ENCODE measurements at regions not wholly inside any gene's neighbourhood (a gene's known extent, or its start where the extent isn't known, plus 50 kb on each side); places are given as distances from the start of the nearest gene placed in this dataset.

GRCh38 chr12:108430926-108431325, 84.2 kb upstream of the FICD start (continued):
- TF ChIP-seq PBX2 (CRISPR knock-in tag; IDR thresholded peaks at IDR 0.05; ENCODE audit: low read depth) (no peak), PBX2 (tag; conservative IDR thresholded peaks at IDR 0.05; ENCODE audit: low read depth) (no peak), GABPA (tag; conservative IDR thresholded peaks at IDR 0.05; ENCODE audit: low read depth) (no peak), KDM1A (IDR thresholded peaks at IDR 0.05) (peak; percentile 23 to 42; a peak in 2 of 4 replicates), HOXB6 (CRISPR knock-in tag; IDR thresholded peaks at IDR 0.05; ENCODE audit: borderline replicate concordance) (no peak), RBM25 (IDR thresholded peaks at IDR 0.05; ENCODE audit: low read depth, low read length, severe bottlenecking) (peak; percentile 83), EHMT2 (IDR thresholded peaks at IDR 0.05) (no peak), TCF15 (CRISPR knock-in tag; IDR thresholded peaks at IDR 0.05) (no peak), XRCC5 (IDR thresholded peaks at IDR 0.05; ENCODE audit: low read depth, low read length) (no peak), THRA (IDR thresholded peaks at IDR 0.05) (no peak), ELK1 (CRISPR knock-in tag; IDR thresholded peaks at IDR 0.05) (no peak), BRF1 (IDR thresholded peaks at IDR 0.05; ENCODE audit: borderline replicate concordance, extremely low read depth, insufficient read length) (no peak), ESRRA (IDR thresholded peaks at IDR 0.05; ENCODE audit: borderline replicate concordance, low read depth) (peak; percentile 78; the same call in 1 of the 2 replicates), RBM15 (IDR thresholded peaks at IDR 0.05; ENCODE audit: insufficient read depth, low read length) (no peak), ATF4 (CRISPR knock-in tag; IDR thresholded peaks at IDR 0.05) (no peak), ZNF253 (CRISPR knock-in tag; conservative IDR thresholded peaks at IDR 0.05) (no peak), RNF219 (CRISPR knock-in tag; IDR thresholded peaks at IDR 0.05) (no peak), MXI1 (IDR thresholded peaks at IDR 0.05; ENCODE audit: low read depth, low read length) (no peak), ADNP (tag; IDR thresholded peaks at IDR 0.05) (peak; percentile 61; the same call in 1 of the 2 replicates), BCOR (IDR thresholded peaks at IDR 0.05) (peak; percentile 38; the same call in 1 of the 2 replicates), SNIP1 (IDR thresholded peaks at IDR 0.05; ENCODE audit: low read depth) (no peak)

Data from K562 (cell line).